ENCODE measurements at regions not wholly inside any gene's neighbourhood (a gene's known extent, or its start where the extent isn't known, plus 50 kb on each side); places are given as distances from the start of the nearest gene placed in this dataset.

DNA sequence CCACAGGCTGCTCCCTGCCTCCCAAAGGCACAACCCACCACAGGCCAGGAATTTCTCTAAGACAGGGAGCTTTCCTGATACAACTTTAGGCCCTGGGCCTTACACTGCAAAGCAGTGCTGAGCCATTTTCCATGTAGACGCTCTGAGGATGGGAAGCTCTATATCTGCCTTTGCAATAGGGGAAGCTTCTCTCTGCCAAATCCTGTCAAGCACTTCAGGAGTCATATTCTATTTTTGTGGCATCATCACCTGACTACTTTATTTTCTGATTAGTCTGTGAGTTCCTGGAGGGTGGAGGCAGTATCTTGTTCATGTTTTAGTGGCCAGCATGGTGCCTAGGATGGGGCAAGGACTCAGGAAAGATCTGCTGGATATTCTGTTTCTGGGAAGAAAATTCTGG, 382.0 kb downstream of the ZNF536 start:
- TF ChIP-seq, protein P1, sequence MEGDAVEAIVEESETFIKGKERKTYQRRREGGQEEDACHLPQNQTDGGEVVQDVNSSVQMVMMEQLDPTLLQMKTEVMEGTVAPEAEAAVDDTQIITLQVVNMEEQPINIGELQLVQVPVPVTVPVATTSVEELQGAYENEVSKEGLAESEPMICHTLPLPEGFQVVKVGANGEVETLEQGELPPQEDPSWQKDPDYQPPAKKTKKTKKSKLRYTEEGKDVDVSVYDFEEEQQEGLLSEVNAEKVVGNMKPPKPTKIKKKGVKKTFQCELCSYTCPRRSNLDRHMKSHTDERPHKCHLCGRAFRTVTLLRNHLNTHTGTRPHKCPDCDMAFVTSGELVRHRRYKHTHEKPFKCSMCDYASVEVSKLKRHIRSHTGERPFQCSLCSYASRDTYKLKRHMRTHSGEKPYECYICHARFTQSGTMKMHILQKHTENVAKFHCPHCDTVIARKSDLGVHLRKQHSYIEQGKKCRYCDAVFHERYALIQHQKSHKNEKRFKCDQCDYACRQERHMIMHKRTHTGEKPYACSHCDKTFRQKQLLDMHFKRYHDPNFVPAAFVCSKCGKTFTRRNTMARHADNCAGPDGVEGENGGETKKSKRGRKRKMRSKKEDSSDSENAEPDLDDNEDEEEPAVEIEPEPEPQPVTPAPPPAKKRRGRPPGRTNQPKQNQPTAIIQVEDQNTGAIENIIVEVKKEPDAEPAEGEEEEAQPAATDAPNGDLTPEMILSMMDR (IDR thresholded peaks at IDR 0.05; ENCODE audit: low read depth, low read length, missing control alignments): no peak
- in situ Hi-C loops (cut with HindIII; ENCODE audit: low sequenced_read_pairs): no loop called here
- no peak overlapping the region for H3K4me3 ChIP-seq (ENCODE audit: low read depth, low read length)
- DNase-seq (ENCODE audit: low read depth): no peak

DNA sequence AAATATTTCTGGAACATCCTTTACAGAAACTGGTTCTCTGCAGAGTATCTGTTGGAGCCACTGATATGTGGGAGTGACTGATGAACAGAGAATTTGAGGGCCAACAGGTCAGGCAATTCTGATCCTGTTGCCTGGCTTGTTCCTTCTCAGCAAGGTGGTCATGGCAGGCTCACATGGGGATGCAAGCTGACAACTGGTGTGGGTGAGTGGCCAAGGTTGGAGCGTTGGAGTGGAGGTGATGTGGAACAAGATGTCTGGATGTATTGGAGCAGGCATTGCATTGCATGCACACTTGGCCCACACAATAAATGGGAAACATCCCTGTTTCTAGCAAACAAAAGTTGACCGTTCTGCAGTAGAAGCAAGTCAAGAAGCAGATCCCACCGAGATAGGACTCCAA, 380.7 kb downstream of the ZNF536 start:
- no peak for DNase-seq (ENCODE audit: low read depth)
- TF ChIP-seq, protein P1 (IDR thresholded peaks at IDR 0.05; ENCODE audit: low read depth, low read length, missing control alignments): no peak
- H3K4me3 ChIP-seq (ENCODE audit: low read depth, low read length): no peak overlapping the region
- in situ Hi-C loops (cut with HindIII; ENCODE audit: low sequenced_read_pairs): no loop called here

DNA sequence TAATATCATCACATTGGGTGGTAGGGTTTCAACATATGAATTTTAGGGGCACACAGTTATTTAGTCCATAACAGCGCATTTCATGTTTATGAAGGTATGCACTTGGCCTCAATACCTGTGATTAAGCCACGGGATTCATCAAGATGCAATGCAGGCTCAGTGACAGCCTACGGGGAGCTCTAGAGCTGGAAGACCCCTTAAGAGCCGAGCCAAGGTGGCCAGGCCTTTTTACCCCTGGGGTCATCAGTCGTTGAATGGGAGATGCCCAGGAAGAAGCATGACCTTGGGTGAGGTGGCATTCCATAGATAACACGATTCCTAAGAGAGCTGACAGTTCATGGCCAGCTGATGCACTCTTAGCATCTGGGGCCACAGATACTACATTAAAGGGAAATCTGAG, 380.0 kb downstream of the ZNF536 start:
- DNase-seq (ENCODE audit: low read depth): no peak
- TF ChIP-seq, protein P1 (IDR thresholded peaks at IDR 0.05; ENCODE audit: low read depth, low read length, missing control alignments): no peak
- in situ Hi-C loops (cut with HindIII; ENCODE audit: low sequenced_read_pairs): no loop called here
- H3K4me3 ChIP-seq (ENCODE audit: low read depth, low read length): no peak overlapping the region

DNA sequence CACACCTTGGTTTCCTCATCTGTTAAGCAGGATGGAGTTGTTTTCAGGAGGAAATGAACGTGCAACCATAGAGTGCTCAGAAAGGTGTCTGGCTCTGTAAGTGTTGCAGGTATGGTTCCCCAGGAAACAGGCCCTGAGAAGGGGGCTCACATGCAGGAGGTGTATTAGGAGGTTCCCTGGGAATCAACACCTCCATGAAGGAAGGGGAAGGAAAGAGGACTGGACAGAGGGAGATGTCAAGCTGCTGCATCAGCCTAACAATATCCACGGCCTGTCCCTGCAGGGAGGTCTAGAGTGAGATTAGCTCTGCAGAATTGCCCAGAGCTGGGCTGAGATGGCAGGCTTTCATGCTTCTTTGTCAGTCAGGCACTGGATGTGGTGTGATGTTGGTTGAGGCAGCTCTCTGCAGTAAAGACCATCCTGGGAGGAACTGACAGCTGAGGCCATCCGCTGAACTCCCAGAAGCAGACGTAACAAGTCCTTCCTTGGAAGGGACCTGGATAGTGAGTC, 373.3 kb downstream of the ZNF536 start:
- no peak overlapping the region for H3K4me3 ChIP-seq (ENCODE audit: low read depth, low read length)
- in situ Hi-C loops (cut with HindIII; ENCODE audit: low sequenced_read_pairs): no loop called here
- no peak for DNase-seq (ENCODE audit: low read depth)
- TF ChIP-seq, protein P1 (IDR thresholded peaks at IDR 0.05; ENCODE audit: low read depth, low read length, missing control alignments): no peak

DNA sequence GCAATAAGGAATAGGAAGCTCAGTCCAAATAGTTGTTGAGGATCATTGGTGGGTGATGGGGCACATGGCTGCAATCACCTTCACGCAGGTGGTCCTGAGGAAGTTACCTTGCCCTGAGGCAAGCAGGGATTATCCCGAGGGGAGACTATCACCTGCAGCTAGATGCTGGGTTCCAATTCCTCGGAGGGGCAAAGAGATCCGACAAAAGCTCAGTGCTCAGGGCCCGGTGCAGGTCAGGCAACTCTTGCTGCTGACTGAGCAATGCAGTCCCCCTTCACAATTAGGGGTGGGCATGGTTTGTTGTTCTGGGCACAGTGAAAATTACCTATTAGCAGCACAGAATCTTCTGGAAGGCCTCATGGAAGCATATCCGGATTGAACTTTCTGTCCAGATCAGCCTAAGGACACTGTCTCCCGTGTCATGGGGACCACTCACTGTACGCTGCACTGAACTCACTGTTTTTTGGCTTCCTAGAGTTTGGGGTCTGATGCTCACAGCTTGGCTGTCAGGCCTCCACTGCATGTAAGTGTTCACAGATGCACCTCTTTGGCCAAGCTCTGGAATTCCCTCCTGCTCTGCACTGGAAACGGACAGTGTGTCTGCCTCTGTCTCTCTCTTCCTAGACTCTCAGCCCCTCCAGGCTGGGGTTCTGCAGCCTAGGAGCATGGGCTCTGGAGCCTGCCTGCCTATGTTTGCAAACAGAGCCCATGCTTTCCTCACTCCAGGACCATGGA, 372.7 kb downstream of the ZNF536 start:
- no peak for DNase-seq (ENCODE audit: low read depth)
- in situ Hi-C loops (cut with HindIII; ENCODE audit: low sequenced_read_pairs): no loop called here

DNA sequence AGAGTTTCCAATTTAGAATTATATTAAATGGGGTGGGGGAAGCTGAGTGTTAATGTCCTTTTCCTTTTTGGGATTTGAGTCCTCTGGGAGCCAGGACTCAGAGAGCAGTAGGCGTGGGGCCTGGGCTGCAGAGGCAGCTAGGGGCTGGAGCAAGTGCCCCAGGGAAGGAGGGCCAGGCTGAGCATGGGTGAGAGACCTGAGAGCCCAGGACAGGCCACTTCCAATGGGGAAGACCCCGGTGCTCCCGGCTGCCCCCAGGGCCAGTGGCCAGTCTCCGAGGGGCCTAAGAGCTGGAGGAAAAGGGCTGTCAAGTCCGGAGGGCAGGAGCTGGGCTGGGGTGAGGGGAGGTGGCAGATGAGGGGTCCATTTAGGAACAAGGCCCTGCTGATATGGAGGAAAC, 371.5 kb downstream of the ZNF536 start:
- DNase-seq (ENCODE audit: low read depth): no peak
- in situ Hi-C loops (cut with HindIII; ENCODE audit: low sequenced_read_pairs): no loop called here
- H3K4me3 ChIP-seq (ENCODE audit: low read depth, low read length): no peak overlapping the region
- TF ChIP-seq, protein P1 (IDR thresholded peaks at IDR 0.05; ENCODE audit: low read depth, low read length, missing control alignments): no peak

More for the DNA sequence above, 372.7 kb downstream of the ZNF536 start:
- H3K4me3 ChIP-seq (ENCODE audit: low read depth, low read length): no peak overlapping the region
- TF ChIP-seq, protein P1 (IDR thresholded peaks at IDR 0.05; ENCODE audit: low read depth, low read length, missing control alignments): no peak

All from astrocyte of the cerebellum (primary cell).